ENCODE measurements at regions not wholly inside any gene's neighbourhood (a gene's known extent, or its start where the extent isn't known, plus 50 kb on each side); places are given as distances from the start of the nearest gene placed in this dataset.

DNA sequence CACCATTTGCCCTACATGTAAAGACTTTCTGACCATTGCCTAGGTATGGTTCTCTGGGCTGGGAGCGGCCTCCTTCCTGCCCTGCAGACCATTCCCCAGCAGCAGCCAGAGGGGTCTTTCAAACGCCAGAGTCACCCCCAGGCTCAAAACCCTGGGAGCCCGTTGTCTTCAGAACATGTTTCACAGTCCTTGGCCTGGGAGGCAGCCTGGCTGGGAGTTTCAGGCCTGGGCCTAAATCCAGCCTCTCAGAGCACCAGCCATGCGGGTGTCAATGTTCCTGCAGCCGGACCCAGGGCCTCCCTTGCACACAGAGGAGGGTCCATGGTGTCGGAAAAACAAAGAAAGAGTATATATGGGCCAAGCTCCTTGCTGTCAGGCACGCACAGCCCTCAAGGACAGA is 145.2 kb upstream of the FOXD4L5 start:
- TF ChIP-seq STAT1 (conservative IDR thresholded peaks at IDR 0.05) (no peak), POLR2A (IDR thresholded peaks at IDR 0.05; ENCODE audit: low read depth, low read length) (no peak), CREM (IDR thresholded peaks at IDR 0.05; ENCODE audit: low read depth) (no peak), HDAC2 (IDR thresholded peaks at IDR 0.05) (no peak), NFIC (IDR thresholded peaks at IDR 0.05; ENCODE audit: low read depth, low read length) (no peak)

Measured in GM12878 (cell line).